SH-SY5Y (cell line): ENCODE measurements at regions not wholly inside any gene's neighbourhood (a gene's known extent, or its start where the extent isn't known, plus 50 kb on each side); places are given as distances from the start of the nearest gene placed in this dataset.

ENCODE experiments used
- GATA2 ChIP-seq: IDR thresholded peaks from 2 replicates; pipeline ENCODE4 v1.6.1; 2011; ENCODE audit warnings: mild to moderate bottlenecking, low read depth, low read length
- GATA3 ChIP-seq: IDR thresholded peaks from 2 replicates; pipeline ENCODE4 v1.6.1; 2011; ENCODE audit warnings: low read depth, mild to moderate bottlenecking, low read length, moderate library complexity

- TF ChIP-seq GATA2 (no peak), GATA3 (no peak)
Observed at GRCh38 chr4:115259642-115260041, 146.2 kb upstream of the NDST4 start.
